Stimulated activated CD4-positive, alpha-beta T cell treated with anti-CD3 and anti-CD28 coated beads, Interleukin-12 subunit alpha, Interleukin-12 subunit beta, amount 100 ng/mL, for 48 hours (primary cell): ENCODE measurements at regions not wholly inside any gene's neighbourhood (a gene's known extent, or its start where the extent isn't known, plus 50 kb on each side); places are given as distances from the start of the nearest gene placed in this dataset.

Experiments
- DNase-seq, 3 donors: peaks; one replicate each; pipeline ENCODE4 v3.0.0-alpha.2; 2020; ENCODE audit warnings: low read depth in 2 of 3, low spot score in 1 of 3

- DNase-seq: no peak
Observed at GRCh38 chr9:104025104-104025503, 69.0 kb upstream of the SMC2 start.

- DNase-seq: no peak
Observed at GRCh38 chr9:104025945-104026344, 68.2 kb upstream of the SMC2 start.

- DNase-seq: no peak
Observed at GRCh38 chr9:104027295-104027694, 66.8 kb upstream of the SMC2 start.

- peak in 1 of 3 donors; percentile 0 for DNase-seq
Observed at GRCh38 chr9:104028827-104029226, 65.3 kb upstream of the SMC2 start.
